Heart left ventricle (tissue), 16 donors: ENCODE measurements at regions not wholly inside any gene's neighbourhood (a gene's known extent, or its start where the extent isn't known, plus 50 kb on each side); places are given as distances from the start of the nearest gene placed in this dataset.

ENCODE experiments used
- ATAC-seq, 4 donors: fragments of 200-7000 bp; cut with Tn5 transposase; one replicate each; pipeline ENCODE4 v1.9.1; 2020 to 2022; ENCODE audit warnings: moderate library complexity in 4 of 4, mild to moderate bottlenecking in 3 of 4, moderate number of reproducible peaks in 1 of 4
- DNase-seq, 5 donors: peaks; one replicate each; pipeline ENCODE4 v3.0.0-alpha.2; 2020
- H3K27ac ChIP-seq, 12 donors: fragments of 200-600 bp; sonication (generic) in 4 of 12; one replicate each; pipeline versions ENCODE4 v1.5.0 to v1.8.0; 2016 to 2022; ENCODE audit warnings: mild to moderate bottlenecking in 2 of 12
- H3K27me3 ChIP-seq, 9 donors: fragments of 200-600 bp; sonication (generic) in 2 of 9; one replicate each; pipeline versions ENCODE4 v1.5.1 to v1.8.0; 2016 to 2022; ENCODE audit warnings: mild to moderate bottlenecking in 3 of 9
- H3K36me3 ChIP-seq, 9 donors: fragments of 200-600 bp; sonication (generic) in 2 of 9; one replicate each; pipeline versions ENCODE4 v1.5.0 to v1.8.0; 2018 to 2022; ENCODE audit warnings: mild to moderate bottlenecking in 2 of 9
- H3K4me1 ChIP-seq, 12 donors: fragments of 200-600 bp; sonication (generic) in 4 of 12; one replicate each; pipeline versions ENCODE4 v1.5.0 to v1.8.0; 2016 to 2022; ENCODE audit warnings: mild to moderate bottlenecking in 3 of 12
- H3K4me3 ChIP-seq, 12 donors: fragments of 200-600 bp; sonication (generic) in 4 of 12; one replicate each; pipeline versions ENCODE4 v1.5.0 to v1.8.0; 2017 to 2022; ENCODE audit warnings: mild to moderate bottlenecking in 9 of 12, moderate library complexity in 4 of 12
- H3K9me3 ChIP-seq, 12 donors: fragments of 200-600 bp; sonication (generic) in 4 of 12; one replicate each; pipeline versions ENCODE4 v1.5.0 to v1.8.0; 2016 to 2022; ENCODE audit warnings: mild to moderate bottlenecking in 1 of 12
- CTCF ChIP-seq, 12 donors: fragments of 200-600 bp; sonication (generic) in 4 of 12; IDR thresholded peaks; one replicate each; pipeline versions ENCODE4 v1.5.0 to v1.8.0; 2018 to 2022; ENCODE audit warnings: antibody characterized with exemption in 12 of 12, mild to moderate bottlenecking in 5 of 12
- POLR2A ChIP-seq, 2 donors: fragments of 450-650 bp; IDR thresholded peaks; one replicate each; pipeline ENCODE4 v1.6.1; 2017; ENCODE audit warnings: antibody characterized with exemption in 2 of 2, mild to moderate bottlenecking in 2 of 2, moderate library complexity in 2 of 2
- WGBS, 4 donors: extraction: QIAGEN DNeasy Blood & Tissue Kit in 2 of 4; methylation state at CpG; one replicate each; pipeline versions ENCODE4 v1.1.5 to v1.1.7; 2013 to 2018; 5-methylcytosine and 5-hydroxymethylcytosine counted together
- intact Hi-C, 10 donors: fragments of 100-400 bp; cut with DNase I; formaldehyde crosslinking; loops; one replicate each; pipeline versions ENCODE4 v1.11.1 to v1.14.2; 2022
- donor health status: ischemic (EF 13 %, LVEDD 7.1; RV severe dilation, severe dysfunction).
- donor health status: healthy with polysubstance abuse.
- donor health status: DM: no; HTN: yes; CAD: no.
- donor health status: DM: no; HTN: no; CAD: no.
- donor health status: ischemic (EF 25% LVEDD 6.9; RV normal size, moderate dysfunction).
- donor health status: ischemic (EF 25% LVEDD 5.7; RV mildly dilated, moderate dysfunction).
- donor health status: healthy.
- donor health status: DM: yes; HTN: yes; CAD: no.
- donor health status: ischemic (EF 35%, LVEDD 5.7; RV mildly dilated, moderate dysfunction).
- donor health status: nonischemic (EF 11% LVEDD 7.7; RV severe dilation, severe dysfunction).
- donor health status: DM: yes; HTN: yes; CAD: no.
- donor health status: PGD.
- donor health status: ischemic (EF 29% LVEDD 5.4; RV normal size, mild dysfunction).
- donor health status: nonischemic (EF 23%, LVEDD 6.1; RV moderate dilation, normal function).

- TF ChIP-seq POLR2A (IDR thresholded peaks at IDR 0.05) (no peak), CTCF (IDR thresholded peaks at IDR 0.05) (no peak)
- WGBS, 4 donors = 71 to 92% (median 77%) methylated on average over 2 of the region's 2 CpGs
- intact Hi-C loops = no loop called here
Observed at GRCh38 chr7:52684388-52684787, 351.0 kb upstream of the POM121L12 start.

DNA sequence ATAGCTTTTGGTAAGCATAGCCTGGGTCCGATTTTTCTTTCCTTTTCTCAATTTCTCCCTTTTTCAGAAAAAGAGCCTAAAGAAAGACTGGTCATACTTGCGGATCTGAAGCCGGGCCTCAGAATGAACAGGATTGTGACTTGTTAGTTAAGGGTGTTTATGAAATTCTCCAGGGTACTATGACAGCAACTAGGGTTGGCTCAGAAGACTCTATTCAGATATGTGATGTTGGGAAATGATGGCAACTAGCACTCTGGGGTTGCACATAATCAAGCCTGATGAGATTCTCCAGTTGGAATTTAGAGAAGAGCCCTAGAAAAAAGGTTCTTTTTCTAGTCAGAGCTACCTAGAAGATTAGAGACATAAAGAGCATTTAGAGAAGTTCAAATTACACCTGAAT lies 352.4 kb upstream of the POM121L12 start:
- intact Hi-C loops = no loop called here
- 53 to 80% (median 62%) methylated on average over 3 of the region's 3 CpGs for WGBS, 4 donors
- no peak overlapping the region for H3K4me3 ChIP-seq
- no peak overlapping the region for H3K27ac ChIP-seq
- H3K27me3 ChIP-seq = no peaks in the 10 kb centered on the region
- ATAC-seq (no peak), DNase-seq (no peak)
- H3K9me3 ChIP-seq = peaks cover 0 to 14% (median 0%) of the 10 kb centered on the region in 12 donors
- no peaks in the 10 kb centered on the region for H3K36me3 ChIP-seq
- H3K4me1 ChIP-seq = no peaks in the 10 kb centered on the region
- TF ChIP-seq CTCF (IDR thresholded peaks at IDR 0.05) (no peak), POLR2A (IDR thresholded peaks at IDR 0.05) (no peak)

More at GRCh38 chr7:52684388-52684787, 351.0 kb upstream of the POM121L12 start:
- H3K4me1 ChIP-seq = no peaks in the 10 kb centered on the region
- H3K9me3 ChIP-seq = peaks cover 0 to 9% (median 0%) of the 10 kb centered on the region in 12 donors
- DNase-seq (no peak), ATAC-seq (no peak)
- H3K4me3 ChIP-seq = no peak overlapping the region
- H3K36me3 ChIP-seq = no peaks in the 10 kb centered on the region
- H3K27me3 ChIP-seq = no peaks in the 10 kb centered on the region
- H3K27ac ChIP-seq = no peak overlapping the region

DNA sequence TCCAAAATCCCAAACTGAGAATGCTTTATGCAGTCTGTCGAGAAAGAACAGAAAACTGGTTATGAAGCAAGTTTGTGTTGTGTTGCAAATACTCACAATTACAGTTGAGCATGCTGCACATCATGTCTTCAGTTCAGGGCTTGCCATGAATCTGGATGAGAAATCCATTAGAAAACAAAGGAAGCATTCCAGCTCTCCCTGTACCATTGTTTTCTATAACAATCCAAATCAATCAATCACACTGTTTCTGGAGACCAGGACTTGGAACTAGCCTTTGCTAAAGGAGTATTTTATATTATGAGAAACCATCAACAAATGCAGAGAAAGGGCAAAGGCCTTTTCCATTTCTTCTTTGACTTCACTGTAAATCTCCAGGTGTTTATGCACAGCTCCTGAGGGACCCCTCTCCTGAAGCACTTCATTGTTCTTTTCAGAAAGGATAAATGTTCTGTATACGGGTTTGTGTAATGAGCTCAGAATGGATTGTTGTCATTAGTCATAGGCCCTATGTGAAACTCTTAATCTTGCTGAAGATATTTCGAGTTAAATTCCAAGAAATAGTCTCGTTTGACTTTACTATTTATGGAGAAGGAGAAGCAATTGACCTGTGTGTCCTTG lies 364.7 kb upstream of the POM121L12 start:
- no peaks in the 10 kb centered on the region for H3K27me3 ChIP-seq
- no peaks in the 10 kb centered on the region for H3K36me3 ChIP-seq
- intact Hi-C loops = no loop called here
- ATAC-seq = no peak
- TF ChIP-seq POLR2A (IDR thresholded peaks at IDR 0.05) = no peak
- 52 to 60% (median 54%) methylated on average over 4 of the region's 4 CpGs for WGBS, 4 donors
- no peak overlapping the region for H3K4me3 ChIP-seq
- no peaks in the 10 kb centered on the region for H3K4me1 ChIP-seq
- H3K9me3 ChIP-seq = no peaks in the 10 kb centered on the region
- DNase-seq = no peak
- H3K27ac ChIP-seq = no peak overlapping the region

DNA sequence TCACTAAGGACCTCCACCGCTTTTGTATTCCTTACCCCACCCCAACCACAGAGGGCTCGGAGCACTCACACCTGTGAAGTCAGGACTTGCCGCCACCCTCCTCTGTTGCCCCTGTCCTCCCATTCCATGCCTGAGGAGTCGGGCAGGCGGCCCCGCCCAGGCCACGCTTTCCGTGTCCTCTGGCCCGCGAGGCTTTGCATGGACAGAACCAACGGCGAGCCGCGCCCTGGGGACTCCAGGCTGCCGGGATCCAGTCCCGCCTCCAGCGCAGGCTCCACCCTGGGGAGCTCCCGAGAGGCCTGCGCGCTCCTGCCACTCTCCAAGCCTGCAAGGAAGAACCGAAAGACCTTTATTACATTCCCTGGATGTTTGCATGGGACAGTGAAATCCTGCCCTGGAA lies 366.4 kb upstream of the POM121L12 start:
- no peak for TF ChIP-seq POLR2A (IDR thresholded peaks at IDR 0.05)
- no peak for TF ChIP-seq CTCF (IDR thresholded peaks at IDR 0.05)
- intact Hi-C loops = no loop called here
- Histone ChIP-seq H3K27me3 (no peaks in the 10 kb centered on the region), H3K4me3 (no peak overlapping the region), H3K9me3 (no peaks in the 10 kb centered on the region), H3K4me1 (no peaks in the 10 kb centered on the region), H3K27ac (no peak overlapping the region), H3K36me3 (no peaks in the 10 kb centered on the region)
- 91 to 97% (median 94%) methylated on average over 11 to 21 of the region's 21 CpGs for WGBS, 4 donors
- DNase-seq = no peak
- no peak for ATAC-seq

DNA sequence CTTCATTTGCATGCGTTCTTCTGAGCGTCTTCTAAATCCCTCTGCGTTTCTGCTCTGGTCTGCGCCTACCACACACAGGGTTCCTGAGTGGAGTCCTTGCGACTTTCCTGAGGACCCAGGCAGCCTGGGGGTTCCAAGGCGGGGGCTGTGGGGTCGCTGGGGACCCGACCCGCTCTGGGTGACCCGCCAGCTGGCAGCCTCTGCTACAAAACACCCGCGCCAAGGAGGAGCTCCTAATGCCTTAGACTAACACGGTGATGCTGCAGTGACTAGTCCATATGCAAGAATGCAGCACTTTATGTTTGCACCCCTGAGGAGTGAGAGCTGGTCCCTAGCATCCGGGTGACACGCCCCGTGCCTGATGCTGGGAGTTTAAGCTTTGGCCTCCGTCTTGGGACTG lies 367.0 kb upstream of the POM121L12 start:
- no peaks in the 10 kb centered on the region for H3K27me3 ChIP-seq
- no peak overlapping the region for H3K4me3 ChIP-seq
- H3K4me1 ChIP-seq = no peaks in the 10 kb centered on the region
- no peak for ATAC-seq
- intact Hi-C loops = no loop called here
- H3K27ac ChIP-seq = no peak overlapping the region
- no peaks in the 10 kb centered on the region for H3K9me3 ChIP-seq
- DNase-seq = no peak
- WGBS, 4 donors = 91 to 96% (median 93%) methylated on average over 10 to 17 of the region's 17 CpGs
- TF ChIP-seq CTCF (IDR thresholded peaks at IDR 0.05) (no peak), POLR2A (IDR thresholded peaks at IDR 0.05) (no peak)
- no peaks in the 10 kb centered on the region for H3K36me3 ChIP-seq
